BJ (cell line): ENCODE measurements at regions not wholly inside any gene's neighbourhood (a gene's known extent, or its start where the extent isn't known, plus 50 kb on each side); places are given as distances from the start of the nearest gene placed in this dataset.

Source experiments
- CTCF ChIA-PET: fragments of 350-600 bp; formaldehyde crosslinking; extraction: SDS; loops from one replicate; lab custom pipeline; 2021; ENCODE audit warnings: antibody characterized with exemption, inconsistent platforms; lab: Yijun Ruan, JAX
- POLR2A ChIA-PET: fragments of 300-600 bp; sonication (Branson Sonifier 250); formaldehyde crosslinking; extraction: SDS; loops from one replicate; lab custom pipeline; 2021; ENCODE audit warnings: antibody characterized with exemption; lab: Charles Lee
- DNase-seq: peaks from one replicate; pipeline ENCODE4 v3.0.0-alpha.2; 2011; ENCODE audit warnings: low read depth
- H3K27me3 ChIP-seq: 2 replicates; pipeline ENCODE4 v1.6.0; 2011; ENCODE audit warnings: low read length; ENCODE audit not compliant: control insufficient read depth, insufficient read depth
- H3K36me3 ChIP-seq: 2 replicates; pipeline ENCODE4 v1.5.1; 2011; ENCODE audit warnings: low read length; ENCODE audit not compliant: control insufficient read depth, insufficient read depth
- H3K4me3 ChIP-seq: 2 replicates; pipeline ENCODE4 v1.5.1; 2011; ENCODE audit warnings: low read depth, mild to moderate bottlenecking, control low read depth, low read length
- TF ChIP-seq, protein P1 (sequence below): IDR thresholded peaks from 2 replicates; pipeline ENCODE4 v1.5.1; 2011; ENCODE audit warnings: low read depth, mild to moderate bottlenecking, control low read depth, inconsistent platforms, low read length, moderate library complexity; ENCODE audit not compliant: insufficient read depth

DNA sequence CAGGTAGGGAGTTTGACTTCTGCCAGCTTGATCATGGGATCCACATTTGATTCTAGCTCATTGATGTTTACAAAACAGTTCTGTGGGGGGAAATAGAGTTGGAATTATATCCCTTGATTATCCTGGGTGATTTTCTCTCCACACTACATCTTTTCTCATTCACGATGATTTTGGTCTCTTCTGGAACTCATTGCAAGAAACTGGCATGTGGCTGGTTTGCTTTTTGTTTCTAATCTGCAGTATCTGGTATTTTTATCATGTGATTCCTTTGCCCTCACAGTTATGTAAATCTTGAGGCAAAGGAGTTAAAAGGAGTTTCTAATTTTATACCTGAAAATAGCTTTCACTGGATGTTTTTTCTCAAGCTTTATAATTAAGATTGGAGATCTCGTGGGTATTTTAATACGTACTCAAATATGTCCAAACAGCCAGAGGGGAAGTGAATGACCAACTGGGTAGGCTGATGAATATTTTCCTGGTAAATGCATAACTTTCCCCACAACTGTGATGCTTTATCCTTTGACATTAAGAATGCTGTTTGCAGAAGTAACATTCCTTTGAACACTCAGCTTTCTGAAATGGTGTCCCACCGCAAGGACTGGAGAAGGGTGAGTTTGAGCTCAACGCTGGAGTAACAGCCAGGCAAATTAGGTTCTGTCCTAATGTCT lies 502.9 kb upstream of the ZEB2 start:
- Histone ChIP-seq H3K36me3 (no peaks in the 10 kb centered on the region), H3K4me3 (no peak overlapping the region), H3K27me3 (no peaks in the 10 kb centered on the region)
- TF ChIP-seq, protein P1, sequence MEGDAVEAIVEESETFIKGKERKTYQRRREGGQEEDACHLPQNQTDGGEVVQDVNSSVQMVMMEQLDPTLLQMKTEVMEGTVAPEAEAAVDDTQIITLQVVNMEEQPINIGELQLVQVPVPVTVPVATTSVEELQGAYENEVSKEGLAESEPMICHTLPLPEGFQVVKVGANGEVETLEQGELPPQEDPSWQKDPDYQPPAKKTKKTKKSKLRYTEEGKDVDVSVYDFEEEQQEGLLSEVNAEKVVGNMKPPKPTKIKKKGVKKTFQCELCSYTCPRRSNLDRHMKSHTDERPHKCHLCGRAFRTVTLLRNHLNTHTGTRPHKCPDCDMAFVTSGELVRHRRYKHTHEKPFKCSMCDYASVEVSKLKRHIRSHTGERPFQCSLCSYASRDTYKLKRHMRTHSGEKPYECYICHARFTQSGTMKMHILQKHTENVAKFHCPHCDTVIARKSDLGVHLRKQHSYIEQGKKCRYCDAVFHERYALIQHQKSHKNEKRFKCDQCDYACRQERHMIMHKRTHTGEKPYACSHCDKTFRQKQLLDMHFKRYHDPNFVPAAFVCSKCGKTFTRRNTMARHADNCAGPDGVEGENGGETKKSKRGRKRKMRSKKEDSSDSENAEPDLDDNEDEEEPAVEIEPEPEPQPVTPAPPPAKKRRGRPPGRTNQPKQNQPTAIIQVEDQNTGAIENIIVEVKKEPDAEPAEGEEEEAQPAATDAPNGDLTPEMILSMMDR, result no peak
- CTCF ChIA-PET, result no interaction called here
- POLR2A ChIA-PET, result interaction anchor here (0.6 kb wide), 2 partner anchors 241 to 507 kb away, joined by 3 to 4 read pairs; no protein-coding TSS in a partner anchor
- DNase-seq, result peak; percentile 92

GRCh38 chr2:145021962-145022665 lies 502.2 kb upstream of the ZEB2 start:
- no peak for DNase-seq
- no peaks in the 10 kb centered on the region for H3K36me3 ChIP-seq
- CTCF ChIA-PET, result no interaction called here
- TF ChIP-seq, protein P1, result no peak
- POLR2A ChIA-PET, result no interaction called here
- H3K4me3 ChIP-seq, result no peak overlapping the region
- H3K27me3 ChIP-seq, result no peaks in the 10 kb centered on the region

- TF ChIP-seq, protein P1, result no peak
- ChIA-PET POLR2A (no interaction called here), CTCF (no interaction called here)
- no peak overlapping the region for H3K4me3 ChIP-seq
- no peaks in the 10 kb centered on the region for H3K36me3 ChIP-seq
- DNase-seq, result no peak
- no peaks in the 10 kb centered on the region for H3K27me3 ChIP-seq
These were observed 500.8 kb upstream of the ZEB2 start for GRCh38 chr2:145020694-145021093.

DNA sequence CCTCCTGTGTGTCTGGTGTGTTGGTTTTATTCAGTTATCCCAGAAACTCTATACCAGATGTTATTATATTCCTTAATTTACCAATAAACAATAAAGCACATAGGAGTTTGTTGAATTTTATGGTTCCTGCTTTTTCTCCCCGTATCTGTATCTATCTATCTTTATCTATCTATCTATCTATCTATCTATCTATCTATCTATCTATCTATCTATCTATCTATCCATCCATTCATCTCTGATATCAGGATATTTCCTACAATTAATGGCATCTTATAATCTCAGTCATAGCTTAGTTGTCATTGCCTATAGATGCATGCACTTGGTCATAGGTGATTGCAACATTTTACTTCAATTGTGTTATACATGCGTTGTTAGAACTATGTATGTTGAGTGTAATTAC lies 500.2 kb upstream of the ZEB2 start:
- TF ChIP-seq, protein P1, result no peak
- POLR2A ChIA-PET, result no interaction called here
- Histone ChIP-seq H3K27me3 (no peaks in the 10 kb centered on the region), H3K36me3 (no peaks in the 10 kb centered on the region), H3K4me3 (no peak overlapping the region)
- DNase-seq, result no peak
- CTCF ChIA-PET, result no interaction called here

- no peaks in the 10 kb centered on the region for H3K36me3 ChIP-seq
- ChIA-PET POLR2A (no interaction called here), CTCF (no interaction called here)
- TF ChIP-seq, protein P1, result no peak
- no peak overlapping the region for H3K4me3 ChIP-seq
- H3K27me3 ChIP-seq, result no peaks in the 10 kb centered on the region
- no peak for DNase-seq
These were observed 498.6 kb upstream of the ZEB2 start for GRCh38 chr2:145018502-145018901.
